ENCODE measurements at regions not wholly inside any gene's neighbourhood (a gene's known extent, or its start where the extent isn't known, plus 50 kb on each side); places are given as distances from the start of the nearest gene placed in this dataset.

DNA sequence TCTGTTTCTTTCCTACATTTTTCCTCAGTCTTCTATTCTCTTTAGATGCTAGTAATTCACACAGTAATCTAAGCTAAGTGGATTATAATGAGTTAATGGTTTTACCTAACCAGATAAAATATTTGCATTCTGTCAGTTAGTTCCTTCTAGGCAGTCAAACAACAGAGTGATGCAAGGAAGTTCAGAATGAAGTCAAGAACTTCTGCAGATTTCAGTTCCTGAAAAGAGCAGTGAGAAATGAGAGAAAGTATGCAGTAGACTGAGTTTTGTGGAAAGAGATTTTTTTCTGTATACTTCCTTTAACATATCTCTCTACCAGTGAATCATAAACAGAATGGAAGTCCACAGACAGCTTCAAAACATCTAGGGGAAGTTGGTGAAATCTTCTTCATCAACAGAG is 774.0 kb upstream of the POU3F4 start:
- TF ChIP-seq, protein P1, sequence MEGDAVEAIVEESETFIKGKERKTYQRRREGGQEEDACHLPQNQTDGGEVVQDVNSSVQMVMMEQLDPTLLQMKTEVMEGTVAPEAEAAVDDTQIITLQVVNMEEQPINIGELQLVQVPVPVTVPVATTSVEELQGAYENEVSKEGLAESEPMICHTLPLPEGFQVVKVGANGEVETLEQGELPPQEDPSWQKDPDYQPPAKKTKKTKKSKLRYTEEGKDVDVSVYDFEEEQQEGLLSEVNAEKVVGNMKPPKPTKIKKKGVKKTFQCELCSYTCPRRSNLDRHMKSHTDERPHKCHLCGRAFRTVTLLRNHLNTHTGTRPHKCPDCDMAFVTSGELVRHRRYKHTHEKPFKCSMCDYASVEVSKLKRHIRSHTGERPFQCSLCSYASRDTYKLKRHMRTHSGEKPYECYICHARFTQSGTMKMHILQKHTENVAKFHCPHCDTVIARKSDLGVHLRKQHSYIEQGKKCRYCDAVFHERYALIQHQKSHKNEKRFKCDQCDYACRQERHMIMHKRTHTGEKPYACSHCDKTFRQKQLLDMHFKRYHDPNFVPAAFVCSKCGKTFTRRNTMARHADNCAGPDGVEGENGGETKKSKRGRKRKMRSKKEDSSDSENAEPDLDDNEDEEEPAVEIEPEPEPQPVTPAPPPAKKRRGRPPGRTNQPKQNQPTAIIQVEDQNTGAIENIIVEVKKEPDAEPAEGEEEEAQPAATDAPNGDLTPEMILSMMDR (optimal IDR thresholded peaks at IDR 0.05 in 1 of 3, IDR thresholded peaks at IDR 0.05 in 1 of 3, conservative IDR thresholded peaks at IDR 0.05 in 1 of 3; ENCODE audit: extremely low read depth in 1 of 3, insufficient read depth in 2 of 3, low read length in 3 of 3) = no peak
- no peak for TF ChIP-seq EZH2 (IDR thresholded peaks at IDR 0.05; ENCODE audit: low read length)
